Panc1 (cell line): ENCODE measurements at regions not wholly inside any gene's neighbourhood (a gene's known extent, or its start where the extent isn't known, plus 50 kb on each side); places are given as distances from the start of the nearest gene placed in this dataset.

ENCODE experiments used
- POLR2AphosphoS5 ChIP-seq: IDR thresholded peaks from 2 replicates; pipeline ENCODE4 v1.6.1; 2012; ENCODE audit warnings: mild to moderate bottlenecking, low read depth, low read length, moderate library complexity
- REST ChIP-seq, 2 experiments: IDR thresholded peaks; 2 replicates each; pipeline ENCODE4 v1.6.1; 2011 to 2012; ENCODE audit warnings: low read depth in 2 of 2, control low read depth in 1 of 2, low read length in 1 of 2, mild to moderate bottlenecking in 1 of 2, moderate library complexity in 1 of 2; ENCODE audit not compliant: insufficient read depth in 1 of 2
- SIN3A ChIP-seq: IDR thresholded peaks from 2 replicates; pipeline ENCODE4 v1.6.1; 2012; ENCODE audit warnings: low read depth, mild to moderate bottlenecking, low read length, moderate library complexity, borderline replicate concordance; ENCODE audit not compliant: insufficient read depth
- TCF7L2 ChIP-seq: IDR thresholded peaks from 2 replicates; pipeline ENCODE4 v1.6.1; 2011; ENCODE audit warnings: mild to moderate bottlenecking, low read depth, low read length, inconsistent platforms
- TF ChIP-seq, protein P1 (sequence below): fragments of 450-650 bp; IDR thresholded peaks from 2 replicates; pipeline ENCODE4 v1.5.1; 2017; ENCODE audit warnings: mild to moderate bottlenecking

DNA sequence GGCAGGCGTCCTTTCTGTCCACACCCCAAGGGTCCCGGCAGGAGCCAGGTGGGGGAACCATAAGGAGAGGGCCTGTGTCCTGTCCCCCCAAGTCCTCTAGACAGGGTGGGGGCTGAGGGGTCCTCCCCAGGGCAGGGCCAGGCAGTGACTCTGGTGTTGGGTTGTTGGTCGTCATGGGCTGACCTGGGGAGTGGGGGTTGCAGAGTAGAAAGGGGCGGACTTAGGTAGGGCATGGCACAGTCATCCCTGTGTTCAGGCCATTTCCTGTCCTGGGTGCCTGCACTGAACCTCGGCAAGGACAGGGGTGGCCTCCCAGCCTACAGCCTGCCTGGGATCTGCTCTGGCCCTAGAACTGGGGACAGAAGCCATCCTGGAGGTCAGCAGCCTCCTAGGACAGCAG is 356.2 kb downstream of the TMEM121 start:
- TF ChIP-seq, protein P1, sequence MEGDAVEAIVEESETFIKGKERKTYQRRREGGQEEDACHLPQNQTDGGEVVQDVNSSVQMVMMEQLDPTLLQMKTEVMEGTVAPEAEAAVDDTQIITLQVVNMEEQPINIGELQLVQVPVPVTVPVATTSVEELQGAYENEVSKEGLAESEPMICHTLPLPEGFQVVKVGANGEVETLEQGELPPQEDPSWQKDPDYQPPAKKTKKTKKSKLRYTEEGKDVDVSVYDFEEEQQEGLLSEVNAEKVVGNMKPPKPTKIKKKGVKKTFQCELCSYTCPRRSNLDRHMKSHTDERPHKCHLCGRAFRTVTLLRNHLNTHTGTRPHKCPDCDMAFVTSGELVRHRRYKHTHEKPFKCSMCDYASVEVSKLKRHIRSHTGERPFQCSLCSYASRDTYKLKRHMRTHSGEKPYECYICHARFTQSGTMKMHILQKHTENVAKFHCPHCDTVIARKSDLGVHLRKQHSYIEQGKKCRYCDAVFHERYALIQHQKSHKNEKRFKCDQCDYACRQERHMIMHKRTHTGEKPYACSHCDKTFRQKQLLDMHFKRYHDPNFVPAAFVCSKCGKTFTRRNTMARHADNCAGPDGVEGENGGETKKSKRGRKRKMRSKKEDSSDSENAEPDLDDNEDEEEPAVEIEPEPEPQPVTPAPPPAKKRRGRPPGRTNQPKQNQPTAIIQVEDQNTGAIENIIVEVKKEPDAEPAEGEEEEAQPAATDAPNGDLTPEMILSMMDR, result no peak
- TF ChIP-seq SIN3A (no peak), POLR2AphosphoS5 (no peak), TCF7L2 (no peak), REST (IDR thresholded peaks at IDR 0.05; ENCODE audit: insufficient read depth in 1 of 2, low read depth in 2 of 2, low read length in 1 of 2) (no peak)
